Lung (tissue), 11 donors: ENCODE measurements at regions not wholly inside any gene's neighbourhood (a gene's known extent, or its start where the extent isn't known, plus 50 kb on each side); places are given as distances from the start of the nearest gene placed in this dataset.

ENCODE experiments used
- ATAC-seq: fragments of 200-7000 bp; cut with Tn5 transposase; one replicate; pipeline ENCODE4 v1.9.1; 2020; ENCODE audit warnings: moderate number of reproducible peaks; ENCODE audit not compliant: insufficient read depth, low FRiP score
- DNase-seq, 3 donors: peaks; one replicate each; pipeline ENCODE4 v3.0.0-alpha.2; 2013 to 2017
- H3K27ac ChIP-seq, 2 donors: one replicate each; pipeline ENCODE4 v1.5.1; 2013; ENCODE audit warnings: mild to moderate bottlenecking in 2 of 2, moderate library complexity in 2 of 2, control low read depth in 1 of 2, inconsistent platforms in 1 of 2, low read depth in 1 of 2, low read length in 1 of 2
- H3K27me3 ChIP-seq, 3 donors: one replicate each; pipeline ENCODE4 v1.5.1; 2013; ENCODE audit warnings: low read length in 2 of 3; ENCODE audit not compliant: control insufficient read depth in 3 of 3, insufficient read depth in 3 of 3
- H3K36me3 ChIP-seq, 4 donors: one replicate each; pipeline ENCODE4 v1.5.1; 2013; ENCODE audit warnings: low read length in 4 of 4, mild to moderate bottlenecking in 1 of 4, moderate library complexity in 1 of 4; ENCODE audit not compliant: control insufficient read depth in 4 of 4, insufficient read depth in 4 of 4
- H3K4me1 ChIP-seq, 5 donors: one replicate each; pipeline ENCODE4 v1.5.1; 2013; ENCODE audit warnings: low read length in 5 of 5, mild to moderate bottlenecking in 2 of 5, moderate library complexity in 1 of 5; ENCODE audit not compliant: control insufficient read depth in 5 of 5, insufficient read depth in 5 of 5
- H3K4me3 ChIP-seq: one replicate; pipeline ENCODE4 v1.5.1; 2013; ENCODE audit warnings: mild to moderate bottlenecking, control low read depth, moderate library complexity
- H3K9ac ChIP-seq, 2 donors: one replicate each; pipeline ENCODE4 v1.5.1; 2013; ENCODE audit warnings: low read length in 2 of 2, control low read depth in 1 of 2; ENCODE audit not compliant: insufficient read depth in 1 of 2
- H3K9me3 ChIP-seq, 4 donors: one replicate each; pipeline ENCODE4 v1.5.1; 2013; ENCODE audit warnings: low read length in 3 of 4, mild to moderate bottlenecking in 1 of 4, moderate library complexity in 1 of 4; ENCODE audit not compliant: control insufficient read depth in 4 of 4, insufficient read depth in 3 of 4
- WGBS, 2 donors: extraction: QIAGEN DNeasy Blood & Tissue Kit; methylation state at CpG; one replicate each; pipeline ENCODE4 v1.1.7; 2013; 5-methylcytosine and 5-hydroxymethylcytosine counted together
- TF ChIP-seq, protein P1 (sequence below): IDR thresholded peaks from 2 replicates; pipeline ENCODE4 v1.5.1; 2012; ENCODE audit warnings: mild to moderate bottlenecking; ENCODE audit errors: control extremely low read depth, extremely low read depth
- donor health status: control.
- donor health status: control.
- donor health status: Bipolar disorder and iron deficiency.
- donor health status: healthy.
- donor health status: DM: yes; HTN: yes; CAD: no.

DNA sequence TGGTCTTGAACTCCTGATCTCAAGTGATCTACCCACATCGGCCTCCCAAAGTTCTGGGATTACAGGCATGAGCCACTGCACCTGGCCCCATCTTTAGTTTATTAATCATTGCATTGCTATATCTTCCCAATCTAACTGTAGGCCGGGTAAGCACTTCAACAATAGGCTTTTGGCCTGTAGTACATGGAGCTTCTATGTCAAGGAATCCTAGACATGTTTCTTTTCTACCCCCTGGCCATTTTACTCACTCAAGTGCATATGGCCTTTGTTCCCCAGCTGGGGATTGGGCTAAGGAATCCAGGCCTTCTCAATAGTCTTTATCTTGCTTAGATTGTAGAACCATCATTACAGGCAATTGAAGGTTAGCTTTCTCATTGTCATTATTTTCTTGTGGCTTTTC, 122.3 kb upstream of the MBNL1 start:
- no peak for ATAC-seq
- H3K9ac ChIP-seq: no peak overlapping the region
- 95 to 96% methylated on average over 2 of the region's 2 CpGs for WGBS, 2 donors

DNA sequence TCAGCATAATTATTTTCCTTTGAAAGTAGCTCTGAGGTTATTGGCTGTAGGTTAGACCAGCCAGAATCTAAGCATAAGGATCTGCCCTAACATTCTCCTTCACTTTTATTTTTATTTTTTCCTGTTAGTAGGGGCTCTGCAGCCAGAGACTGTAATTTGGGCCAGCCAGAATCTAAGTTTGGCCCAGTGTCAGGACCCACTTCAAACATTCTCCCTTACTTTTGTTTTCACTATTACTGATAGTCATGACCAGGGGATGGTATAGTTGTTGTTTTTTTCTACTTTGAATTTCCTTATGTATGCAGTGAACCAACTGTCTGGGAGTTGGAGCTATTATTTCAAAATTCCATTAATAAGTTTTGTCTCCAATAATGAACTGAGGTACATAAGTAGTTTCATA, 121.0 kb upstream of the MBNL1 start:
- Histone ChIP-seq H3K27ac (no peak overlapping the region), H3K9me3 (no peaks in the 10 kb centered on the region), H3K27me3 (no peaks in the 10 kb centered on the region), H3K36me3 (no peaks in the 10 kb centered on the region), H3K4me3 (no peak overlapping the region), H3K9ac (no peak overlapping the region), H3K4me1 (peaks cover 0 to 2% (median 0%) of the 10 kb centered on the region in 5 donors)
- DNase-seq (no peak), ATAC-seq (no peak)
- TF ChIP-seq, protein P1, sequence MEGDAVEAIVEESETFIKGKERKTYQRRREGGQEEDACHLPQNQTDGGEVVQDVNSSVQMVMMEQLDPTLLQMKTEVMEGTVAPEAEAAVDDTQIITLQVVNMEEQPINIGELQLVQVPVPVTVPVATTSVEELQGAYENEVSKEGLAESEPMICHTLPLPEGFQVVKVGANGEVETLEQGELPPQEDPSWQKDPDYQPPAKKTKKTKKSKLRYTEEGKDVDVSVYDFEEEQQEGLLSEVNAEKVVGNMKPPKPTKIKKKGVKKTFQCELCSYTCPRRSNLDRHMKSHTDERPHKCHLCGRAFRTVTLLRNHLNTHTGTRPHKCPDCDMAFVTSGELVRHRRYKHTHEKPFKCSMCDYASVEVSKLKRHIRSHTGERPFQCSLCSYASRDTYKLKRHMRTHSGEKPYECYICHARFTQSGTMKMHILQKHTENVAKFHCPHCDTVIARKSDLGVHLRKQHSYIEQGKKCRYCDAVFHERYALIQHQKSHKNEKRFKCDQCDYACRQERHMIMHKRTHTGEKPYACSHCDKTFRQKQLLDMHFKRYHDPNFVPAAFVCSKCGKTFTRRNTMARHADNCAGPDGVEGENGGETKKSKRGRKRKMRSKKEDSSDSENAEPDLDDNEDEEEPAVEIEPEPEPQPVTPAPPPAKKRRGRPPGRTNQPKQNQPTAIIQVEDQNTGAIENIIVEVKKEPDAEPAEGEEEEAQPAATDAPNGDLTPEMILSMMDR: no peak

More for the DNA sequence above, 122.3 kb upstream of the MBNL1 start:
- Histone ChIP-seq H3K27me3 (no peaks in the 10 kb centered on the region), H3K9me3 (no peaks in the 10 kb centered on the region), H3K4me1 (no peaks in the 10 kb centered on the region), H3K4me3 (no peak overlapping the region), H3K36me3 (no peaks in the 10 kb centered on the region), H3K27ac (no peak overlapping the region)
- no peak for DNase-seq
- TF ChIP-seq, protein P1: no peak

DNA sequence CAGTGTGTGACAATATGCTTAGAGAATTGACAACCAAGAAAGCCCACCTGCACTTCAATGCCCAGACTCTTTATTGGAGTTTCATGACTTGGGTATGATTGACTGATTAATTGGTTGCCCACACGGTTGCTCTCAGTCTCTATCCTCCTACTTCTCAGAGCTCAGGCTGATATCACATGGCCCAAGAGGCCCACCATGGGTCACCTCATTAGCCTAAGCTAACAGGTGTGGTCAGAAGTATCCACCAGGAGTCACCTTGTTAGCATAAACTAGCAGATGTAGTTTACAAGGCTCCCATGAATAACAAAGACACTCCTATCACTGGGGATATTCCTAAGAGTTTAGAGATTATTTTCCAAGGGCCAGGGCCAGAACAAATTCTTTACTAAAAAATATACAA, 120.2 kb upstream of the MBNL1 start:
- ATAC-seq (no peak), DNase-seq (no peak)
- Histone ChIP-seq H3K4me3 (no peak overlapping the region), H3K27me3 (no peaks in the 10 kb centered on the region), H3K27ac (no peak overlapping the region), H3K4me1 (peaks cover 0 to 2% (median 0%) of the 10 kb centered on the region in 5 donors), H3K36me3 (no peaks in the 10 kb centered on the region), H3K9me3 (no peaks in the 10 kb centered on the region), H3K9ac (no peak overlapping the region)
- WGBS, 2 donors: 45 to 56% methylated on average over 1 of the region's 1 CpG
- TF ChIP-seq, protein P1: no peak

DNA sequence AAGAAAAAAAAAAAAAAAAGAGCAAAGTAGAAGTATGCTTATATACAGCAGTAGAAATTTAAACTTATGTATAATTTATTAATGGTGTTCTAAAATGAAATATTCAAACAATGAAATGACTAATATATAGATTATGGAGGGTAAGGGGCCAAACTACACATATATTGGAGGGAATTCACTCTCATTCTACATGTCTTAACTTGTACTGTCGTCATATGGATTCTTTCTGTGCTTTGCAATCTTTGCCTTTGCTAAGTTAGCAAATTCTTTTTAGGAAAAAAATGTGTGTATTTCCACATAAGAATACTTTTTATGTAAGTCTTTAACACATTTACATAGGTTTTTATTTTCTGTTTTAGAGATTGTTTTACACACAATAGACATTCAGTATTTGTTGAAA, 118.9 kb upstream of the MBNL1 start:
- Histone ChIP-seq H3K27me3 (no peaks in the 10 kb centered on the region), H3K9me3 (no peaks in the 10 kb centered on the region), H3K9ac (no peak overlapping the region), H3K4me1 (peaks cover 0 to 2% (median 0%) of the 10 kb centered on the region in 5 donors), H3K27ac (no peak overlapping the region), H3K36me3 (no peaks in the 10 kb centered on the region), H3K4me3 (no peak overlapping the region)
- no peak for ATAC-seq
- no peak for DNase-seq
- WGBS, 2 donors: 82 to 98% methylated on average over 1 of the region's 1 CpG
- TF ChIP-seq, protein P1: no peak
